OCI-LY7 (cell line): ENCODE measurements at regions not wholly inside any gene's neighbourhood (a gene's known extent, or its start where the extent isn't known, plus 50 kb on each side); places are given as distances from the start of the nearest gene placed in this dataset.

Experiments
- CTCF ChIP-seq: fragments of 200-600 bp; sonication (generic); conservative IDR thresholded peaks from 2 replicates; pipeline ENCODE4 v1.5.1; 2014; ENCODE audit warnings: mild to moderate bottlenecking, antibody characterized with exemption, low read length, moderate library complexity, mixed read lengths
- EZH2phosphoT487 ChIP-seq: fragments of 200-600 bp; sonication (generic); IDR thresholded peaks from 2 replicates; pipeline ENCODE4 v1.6.1; 2018; ENCODE audit warnings: low read depth, borderline replicate concordance, mild to moderate bottlenecking, mixed run types, antibody characterized with exemption, low read length, moderate library complexity, mixed read lengths

GRCh38 chr16:79788949-79789348 is 188.4 kb upstream of the MAF start:
- TF ChIP-seq EZH2phosphoT487 (no peak), CTCF (no peak)
